Fibroblast of lung (primary cell): ENCODE measurements at regions not wholly inside any gene's neighbourhood (a gene's known extent, or its start where the extent isn't known, plus 50 kb on each side); places are given as distances from the start of the nearest gene placed in this dataset.

ENCODE experiments used
- CTCF ChIP-seq, 2 donors: IDR thresholded peaks in 1 of 2; conservative IDR thresholded peaks in 1 of 2; 1 replicate in 1 of 2; 2 replicates in 1 of 2; pipeline ENCODE4 v1.5.1; 2011 to 2012; ENCODE audit warnings: low read length in 2 of 2, control low read depth in 1 of 2, inconsistent platforms in 1 of 2, low read depth in 1 of 2, mild to moderate bottlenecking in 1 of 2
- EZH2 ChIP-seq: IDR thresholded peaks from 2 replicates; pipeline ENCODE4 v1.5.1; 2012; ENCODE audit warnings: low read length, control low read depth, mild to moderate bottlenecking; ENCODE audit errors: missing control alignments

- TF ChIP-seq CTCF (conservative IDR thresholded peaks at IDR 0.05 in 1 of 2, IDR thresholded peaks at IDR 0.05 in 1 of 2; ENCODE audit: low read depth in 1 of 2, low read length in 2 of 2) (no peak), EZH2 (no peak)
Observed at GRCh38 chr3:82556113-82556512, 794.7 kb upstream of the GBE1 start.
